GM12874 (cell line): ENCODE measurements at regions not wholly inside any gene's neighbourhood (a gene's known extent, or its start where the extent isn't known, plus 50 kb on each side); places are given as distances from the start of the nearest gene placed in this dataset.

Source experiments
- CTCF ChIP-seq: IDR thresholded peaks from 2 replicates; pipeline ENCODE4 v1.5.1; 2011; ENCODE audit warnings: low read depth, mild to moderate bottlenecking, control low read depth, low read length, moderate library complexity; ENCODE audit not compliant: insufficient read depth

- TF ChIP-seq CTCF, result no peak
Observed at GRCh38 chr5:171714851-171715250, 70.8 kb upstream of the SMIM23 start.

- TF ChIP-seq CTCF, result no peak
Observed at GRCh38 chr5:171715551-171715950, 70.1 kb upstream of the SMIM23 start.

DNA sequence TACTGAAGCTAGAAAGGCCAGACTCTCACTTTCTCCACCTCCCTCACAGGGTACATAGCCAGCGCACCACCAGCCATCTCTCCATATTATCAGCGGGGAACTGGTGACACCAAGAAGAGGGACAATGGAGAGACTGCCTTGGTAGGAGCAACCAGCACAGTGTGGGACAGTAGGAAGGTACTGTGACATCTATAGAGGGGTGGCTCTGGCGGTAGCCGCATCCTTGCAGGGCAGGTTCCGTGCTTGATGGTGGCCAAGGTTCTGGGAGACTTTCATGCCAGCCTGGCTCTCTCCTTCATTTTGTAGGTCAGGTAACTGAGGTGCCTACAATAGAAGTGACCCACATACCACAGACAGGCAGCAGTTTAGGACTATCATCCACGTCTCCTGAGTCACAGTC is 65.5 kb upstream of the SMIM23 start:
- no peak for TF ChIP-seq CTCF

DNA sequence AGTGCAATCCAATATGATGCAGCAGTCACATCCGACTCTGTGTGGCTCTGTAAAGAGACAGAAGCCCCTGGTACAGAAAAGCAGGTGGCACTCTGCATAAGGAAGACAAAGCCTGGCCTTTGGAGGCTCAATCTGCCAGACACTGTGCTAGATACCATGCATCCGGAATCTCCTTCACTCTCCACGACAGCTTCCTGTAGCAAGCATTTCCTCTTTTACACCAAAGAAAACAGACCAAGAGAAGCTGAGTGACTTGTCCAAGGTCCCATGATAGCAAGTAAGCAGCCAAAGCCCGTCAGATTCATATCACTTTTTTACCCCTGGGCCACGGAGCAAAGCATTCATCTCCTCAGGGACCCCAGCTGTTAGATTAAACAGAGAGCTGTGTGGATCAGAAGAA is 64.2 kb upstream of the SMIM23 start:
- TF ChIP-seq CTCF, result no peak

GRCh38 chr5:171724468-171725204 is 61.0 kb upstream of the SMIM23 start:
- no peak for TF ChIP-seq CTCF

GRCh38 chr5:171725205-171725601 is 60.4 kb upstream of the SMIM23 start:
- TF ChIP-seq CTCF, result no peak

DNA sequence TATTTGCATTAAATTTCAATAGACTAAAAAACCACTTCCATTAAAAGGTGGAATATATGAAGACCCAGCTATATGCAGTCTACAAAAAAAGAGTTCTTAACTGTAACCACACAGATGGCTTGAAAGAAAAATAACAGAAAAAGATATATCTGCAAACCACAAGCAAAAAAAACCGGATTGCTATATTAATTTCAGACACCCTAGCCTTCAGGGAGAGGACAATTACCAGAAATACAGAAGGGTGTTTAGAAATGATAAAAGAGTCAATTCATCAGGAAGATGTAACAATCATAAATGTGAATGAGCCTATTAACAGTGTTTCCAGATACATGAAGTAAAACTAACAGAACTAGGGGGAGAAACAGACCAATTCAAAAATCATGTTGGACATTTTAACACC is 56.9 kb upstream of the SMIM23 start:
- TF ChIP-seq CTCF, result no peak
